HG03159 (cell line): ENCODE measurements at regions not wholly inside any gene's neighbourhood (a gene's known extent, or its start where the extent isn't known, plus 50 kb on each side); places are given as distances from the start of the nearest gene placed in this dataset.
"Not testable (repeated sequence)": the region's sequence is repeated elsewhere in the genome, so short reads cannot be mapped to it uniquely, and the experiment has no call there.

Experiments
- ATAC-seq: cut with Tn5 transposase; IDR thresholded peaks from one replicate; pipeline ENCODE4 v1.9.1; 2021; ENCODE audit warnings: mild to moderate bottlenecking, moderate library complexity; ENCODE audit not compliant: unreplicated experiment

- no peak for ATAC-seq
Observed at GRCh38 chr1:68653882-68654281, 157.0 kb upstream of the DEPDC1 start.

GRCh38 chr1:68673771-68674170 lies 176.9 kb upstream of the DEPDC1 start:
- no peak for ATAC-seq

GRCh38 chr1:68675336-68675735 lies 178.5 kb upstream of the DEPDC1 start:
- no peak for ATAC-seq

GRCh38 chr1:68677684-68678351 lies 180.9 kb upstream of the DEPDC1 start:
- no peak for ATAC-seq

GRCh38 chr1:68696221-68696620 lies 199.3 kb upstream of the DEPDC1 start:
- no peak for ATAC-seq

GRCh38 chr1:68703921-68704354 lies 207.1 kb upstream of the DEPDC1 start:
- ATAC-seq, result no peak

GRCh38 chr1:68704800-68705443 lies 208.0 kb upstream of the DEPDC1 start:
- no peak for ATAC-seq

GRCh38 chr1:68705466-68705865 lies 208.6 kb upstream of the DEPDC1 start:
- ATAC-seq, result no peak

- ATAC-seq, result no peak
Observed at GRCh38 chr1:68706639-68707317, 209.9 kb upstream of the DEPDC1 start.

- ATAC-seq, result no peak
Observed at GRCh38 chr1:68717330-68717729, 220.4 kb upstream of the DEPDC1 start.

- ATAC-seq, result no peak
Observed at GRCh38 chr1:68720476-68720875, 223.6 kb upstream of the DEPDC1 start.

- ATAC-seq, result no peak
Observed at GRCh38 chr1:68723791-68724190, 226.9 kb upstream of the DEPDC1 start.

GRCh38 chr1:68725001-68725752 lies 228.3 kb upstream of the DEPDC1 start:
- ATAC-seq, result no peak

GRCh38 chr1:68739486-68739885 lies 242.6 kb upstream of the DEPDC1 start:
- not testable (repeated sequence) for ATAC-seq

- ATAC-seq, result no peak
Observed at GRCh38 chr1:68745011-68745410, 248.1 kb upstream of the DEPDC1 start.

GRCh38 chr1:68745451-68745850 lies 248.6 kb upstream of the DEPDC1 start:
- ATAC-seq, result no peak

- no peak for ATAC-seq
Observed at GRCh38 chr1:68746378-68746777, 249.5 kb upstream of the DEPDC1 start.

GRCh38 chr1:68751723-68752122 lies 254.8 kb upstream of the DEPDC1 start:
- no peak for ATAC-seq

GRCh38 chr1:68758666-68759209 lies 261.9 kb upstream of the DEPDC1 start:
- no peak for ATAC-seq

- ATAC-seq, result no peak
Observed at GRCh38 chr1:68767941-68768340, 271.1 kb upstream of the DEPDC1 start.

GRCh38 chr1:68770817-68771216 lies 273.9 kb upstream of the DEPDC1 start:
- ATAC-seq, result no peak
